ENCODE measurements at regions not wholly inside any gene's neighbourhood (a gene's known extent, or its start where the extent isn't known, plus 50 kb on each side); places are given as distances from the start of the nearest gene placed in this dataset.

- TF ChIP-seq HMGXB3 (CRISPR knock-in tag; IDR thresholded peaks at IDR 0.05; ENCODE audit: borderline replicate concordance) (no peak), FOXO4 (CRISPR knock-in tag; conservative IDR thresholded peaks at IDR 0.05) (no peak), REST (IDR thresholded peaks at IDR 0.05; ENCODE audit: borderline replicate concordance in 1 of 2, low read depth in 1 of 2, low read length in 2 of 2) (no peak), MAX (IDR thresholded peaks at IDR 0.05) (no peak), YY1 (IDR thresholded peaks at IDR 0.05; ENCODE audit: insufficient read depth, insufficient replicate concordance, low read depth, low read length) (no peak), CTCF (CRISPR knock-in tag; IDR thresholded peaks at IDR 0.05) (no peak)
Observed at GRCh38 chr12:59115995-59116394, 195.7 kb upstream of the LRIG3 start.

Measured in HepG2 (cell line).